ENCODE measurements at regions not wholly inside any gene's neighbourhood (a gene's known extent, or its start where the extent isn't known, plus 50 kb on each side); places are given as distances from the start of the nearest gene placed in this dataset.

DNA sequence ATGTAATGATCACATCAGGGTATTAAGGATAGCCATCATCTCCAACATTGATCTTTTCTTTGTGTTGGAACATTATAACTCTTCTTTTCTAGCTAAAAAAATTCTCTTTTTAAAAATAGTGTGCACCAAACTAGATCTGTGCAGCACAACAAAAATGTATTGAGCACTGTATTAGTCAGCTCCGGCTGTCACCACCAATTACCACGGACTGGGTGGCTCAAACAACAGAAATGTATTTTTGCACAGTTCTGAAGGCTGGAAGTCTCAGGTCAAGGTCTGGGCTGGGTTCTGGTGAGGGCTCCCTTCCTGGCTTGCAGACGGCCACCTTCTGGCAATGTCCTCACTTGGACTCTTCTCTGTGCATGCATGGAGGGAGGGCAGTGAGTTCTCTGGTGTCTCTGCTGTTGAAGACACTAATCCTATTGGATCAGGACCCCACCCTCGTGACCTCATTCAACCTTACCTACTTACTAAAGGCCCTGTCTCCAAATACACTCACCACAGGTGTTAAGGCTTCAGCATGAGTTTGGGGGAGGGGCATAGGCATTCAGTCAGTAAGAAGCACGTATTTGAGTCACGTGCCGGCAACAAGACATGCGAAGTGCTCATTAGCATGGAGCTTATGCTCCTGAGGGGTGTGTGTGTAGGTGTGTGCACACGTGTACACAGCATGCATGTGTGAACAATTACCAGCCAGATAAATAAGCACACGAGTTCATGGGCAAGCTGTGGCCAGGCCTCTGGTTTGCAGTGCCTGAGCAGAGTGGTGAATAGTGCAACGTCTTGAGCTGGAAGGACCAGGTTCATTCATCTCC, 89.4 kb upstream of the SH3PXD2B start:
- H3K27me3 ChIP-seq: no peaks in the 10 kb centered on the region
- 89 to 96% (median 94%) methylated on average over 9 to 11 of the region's 11 CpGs for WGBS, 4 donors
- peaks cover 0 to 13% (median 8%) of the 10 kb centered on the region in 12 donors for H3K4me1 ChIP-seq
- no peak overlapping the region for H3K27ac ChIP-seq
- intact Hi-C loops (cut with DNase I): no loop called here
- TF ChIP-seq, protein P1, sequence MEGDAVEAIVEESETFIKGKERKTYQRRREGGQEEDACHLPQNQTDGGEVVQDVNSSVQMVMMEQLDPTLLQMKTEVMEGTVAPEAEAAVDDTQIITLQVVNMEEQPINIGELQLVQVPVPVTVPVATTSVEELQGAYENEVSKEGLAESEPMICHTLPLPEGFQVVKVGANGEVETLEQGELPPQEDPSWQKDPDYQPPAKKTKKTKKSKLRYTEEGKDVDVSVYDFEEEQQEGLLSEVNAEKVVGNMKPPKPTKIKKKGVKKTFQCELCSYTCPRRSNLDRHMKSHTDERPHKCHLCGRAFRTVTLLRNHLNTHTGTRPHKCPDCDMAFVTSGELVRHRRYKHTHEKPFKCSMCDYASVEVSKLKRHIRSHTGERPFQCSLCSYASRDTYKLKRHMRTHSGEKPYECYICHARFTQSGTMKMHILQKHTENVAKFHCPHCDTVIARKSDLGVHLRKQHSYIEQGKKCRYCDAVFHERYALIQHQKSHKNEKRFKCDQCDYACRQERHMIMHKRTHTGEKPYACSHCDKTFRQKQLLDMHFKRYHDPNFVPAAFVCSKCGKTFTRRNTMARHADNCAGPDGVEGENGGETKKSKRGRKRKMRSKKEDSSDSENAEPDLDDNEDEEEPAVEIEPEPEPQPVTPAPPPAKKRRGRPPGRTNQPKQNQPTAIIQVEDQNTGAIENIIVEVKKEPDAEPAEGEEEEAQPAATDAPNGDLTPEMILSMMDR (IDR thresholded peaks at IDR 0.05): no peak
- TF ChIP-seq POLR2A (IDR thresholded peaks at IDR 0.05): no peak
- H3K9me3 ChIP-seq: no peaks in the 10 kb centered on the region
- no peaks in the 10 kb centered on the region for H3K36me3 ChIP-seq
- peak in 2 of 5 donors; percentile 4 to 9 for DNase-seq
- no peak for ATAC-seq
- no peak overlapping the region for H3K4me3 ChIP-seq

DNA sequence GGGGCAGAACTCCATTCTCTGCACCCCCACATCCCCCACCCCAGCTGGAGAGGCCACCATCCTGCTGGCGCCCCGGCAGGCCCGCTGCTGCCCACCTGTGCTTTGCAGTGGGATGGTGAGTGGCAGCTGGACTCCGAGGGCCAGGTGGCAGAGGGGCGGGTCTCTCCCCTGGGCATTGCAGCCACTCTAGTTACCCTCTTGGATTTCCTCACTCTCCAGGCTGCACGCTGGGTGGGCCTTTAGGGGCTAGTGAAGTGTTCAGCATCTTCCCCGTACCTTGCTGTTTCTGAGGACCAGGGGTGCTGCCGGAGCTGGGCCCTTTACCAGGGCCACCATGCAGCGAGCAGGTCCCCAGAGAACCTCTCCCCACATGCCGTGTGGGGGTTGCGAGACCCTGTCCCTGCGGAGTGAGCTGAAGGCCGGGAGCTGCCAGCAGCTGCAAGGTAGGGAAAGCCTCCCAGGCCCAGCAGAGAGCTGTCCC, 88.4 kb upstream of the SH3PXD2B start:
- no peak overlapping the region for H3K27ac ChIP-seq
- no peaks in the 10 kb centered on the region for H3K9me3 ChIP-seq
- intact Hi-C loops (cut with DNase I): no loop called here
- TF ChIP-seq, protein P1 (IDR thresholded peaks at IDR 0.05): no peak
- no peak for TF ChIP-seq POLR2A (IDR thresholded peaks at IDR 0.05)
- peaks cover 0 to 13% (median 8%) of the 10 kb centered on the region in 12 donors for H3K4me1 ChIP-seq
- DNase-seq (peak in 1 of 5 donors; percentile 15), ATAC-seq (no peak)
- no peaks in the 10 kb centered on the region for H3K27me3 ChIP-seq
- WGBS, 4 donors: 89 to 98% (median 97%) methylated on average over 10 to 13 of the region's 13 CpGs
- H3K36me3 ChIP-seq: no peaks in the 10 kb centered on the region
- no peak overlapping the region for H3K4me3 ChIP-seq

DNA sequence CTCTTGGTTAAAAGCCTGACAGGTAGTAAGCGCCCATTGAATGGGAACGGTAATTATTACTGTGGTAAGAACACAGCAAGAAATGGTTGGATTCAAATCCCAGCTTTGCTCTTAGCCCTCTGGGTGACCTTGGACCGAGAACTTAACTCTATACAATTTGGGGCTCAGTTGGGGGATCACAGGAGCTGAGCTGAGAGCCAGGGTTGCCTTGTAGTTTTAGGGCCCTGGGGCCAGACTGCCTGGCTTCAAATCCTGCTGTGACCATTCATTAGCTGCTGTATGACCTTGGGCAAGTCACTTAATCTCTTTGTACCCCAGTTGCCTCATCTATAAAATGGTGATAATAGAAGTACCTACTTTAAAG, 87.4 kb upstream of the SH3PXD2B start:
- no peak for ATAC-seq
- TF ChIP-seq POLR2A (IDR thresholded peaks at IDR 0.05): no peak
- TF ChIP-seq, protein P1 (IDR thresholded peaks at IDR 0.05): no peak
- H3K4me1 ChIP-seq: peaks cover 0 to 13% (median 8%) of the 10 kb centered on the region in 12 donors
- 94 to 97% (median 95%) methylated on average over 3 of the region's 3 CpGs for WGBS, 4 donors
- intact Hi-C loops (cut with DNase I): no loop called here
- no peak overlapping the region for H3K27ac ChIP-seq
- H3K4me3 ChIP-seq: no peak overlapping the region
- H3K27me3 ChIP-seq: no peaks in the 10 kb centered on the region
- peaks cover 0 to 5% (median 0%) of the 10 kb centered on the region in 12 donors for H3K9me3 ChIP-seq
- no peak for DNase-seq
- no peaks in the 10 kb centered on the region for H3K36me3 ChIP-seq

DNA sequence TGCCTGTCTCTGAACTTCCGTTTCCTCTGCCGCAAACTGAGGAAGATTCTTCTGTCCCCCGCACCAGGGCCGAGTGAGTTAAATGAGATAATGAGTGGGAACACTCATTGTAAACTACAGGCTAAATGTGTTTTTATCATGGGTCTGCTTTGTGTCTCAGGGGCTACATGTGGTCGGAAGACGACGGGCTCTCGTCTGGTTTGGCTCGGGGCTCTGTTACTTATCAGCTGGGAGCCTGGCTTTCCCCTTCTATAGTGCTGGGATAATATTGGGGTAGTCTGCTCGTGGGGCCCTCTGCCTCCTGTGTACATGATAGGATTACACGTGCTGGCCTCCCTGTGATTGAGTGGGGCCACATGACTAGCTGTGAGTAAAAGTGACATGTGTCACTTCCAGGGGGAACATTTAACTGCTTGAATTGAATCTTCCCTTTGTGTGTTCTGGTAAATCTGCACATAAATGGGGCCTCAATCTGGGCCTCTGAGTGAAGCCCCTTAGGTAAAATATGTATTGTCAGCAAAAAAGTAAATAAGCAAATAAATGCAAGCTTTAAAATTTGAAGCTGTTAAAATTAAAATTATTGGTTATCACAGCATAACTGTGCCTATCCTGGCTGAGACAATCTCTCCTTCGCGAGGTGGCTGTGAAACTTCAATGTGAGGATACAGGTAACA, 86.9 kb upstream of the SH3PXD2B start:
- Histone ChIP-seq H3K4me3 (no peak overlapping the region), H3K4me1 (peaks cover 0 to 13% (median 8%) of the 10 kb centered on the region in 12 donors), H3K9me3 (peaks cover 0 to 8% (median 0%) of the 10 kb centered on the region in 12 donors), H3K27ac (peak overlapping the region in 2 of 12 donors; percentile 37 to 57), H3K36me3 (no peaks in the 10 kb centered on the region), H3K27me3 (no peaks in the 10 kb centered on the region)
- no peak for TF ChIP-seq POLR2A (IDR thresholded peaks at IDR 0.05)
- TF ChIP-seq, protein P1 (IDR thresholded peaks at IDR 0.05): no peak
- DNase-seq (peak in 1 of 5 donors; percentile 14), ATAC-seq (peak in 2 of 4 donors; percentile 22 to 54)
- intact Hi-C loops (cut with DNase I): no loop called here
- WGBS, 4 donors: 27 to 41% (median 29%) methylated on average over 13 of the region's 13 CpGs
